ENCODE measurements at regions not wholly inside any gene's neighbourhood (a gene's known extent, or its start where the extent isn't known, plus 50 kb on each side); places are given as distances from the start of the nearest gene placed in this dataset.

DNA sequence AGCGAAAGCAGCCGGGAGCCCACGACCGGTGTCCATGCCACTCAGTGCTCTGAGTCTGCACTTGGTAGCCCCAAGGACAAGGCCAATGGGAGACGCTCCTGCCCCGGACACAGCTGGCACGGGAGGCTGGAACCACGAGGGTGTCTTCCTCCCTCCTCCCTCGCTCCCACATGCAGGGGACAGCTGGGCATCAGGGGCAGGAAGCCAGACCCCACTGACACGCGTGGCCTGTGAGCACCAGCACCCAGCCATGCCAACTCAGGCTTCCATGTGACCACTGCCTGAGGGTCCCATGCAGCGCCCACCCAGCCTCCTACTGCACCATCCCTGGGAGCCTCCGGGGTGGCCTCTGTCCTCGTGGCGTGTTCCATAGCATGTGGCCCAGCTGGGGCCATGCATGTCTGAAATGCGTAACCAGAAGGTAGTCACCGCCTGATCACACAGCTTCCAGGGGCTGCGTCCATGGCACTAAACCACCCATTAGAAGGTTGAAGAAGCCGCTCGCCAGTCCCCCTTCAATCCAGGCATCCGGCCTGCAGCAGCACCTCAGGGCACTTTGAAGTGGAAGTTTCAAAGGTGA is 323.2 kb upstream of the SALL3 start:
- no peak for DNase-seq (ENCODE audit: low read depth)

- DNase-seq (ENCODE audit: low read depth), result no peak
These were observed 321.1 kb upstream of the SALL3 start for GRCh38 chr18:78658531-78658930.

DNA sequence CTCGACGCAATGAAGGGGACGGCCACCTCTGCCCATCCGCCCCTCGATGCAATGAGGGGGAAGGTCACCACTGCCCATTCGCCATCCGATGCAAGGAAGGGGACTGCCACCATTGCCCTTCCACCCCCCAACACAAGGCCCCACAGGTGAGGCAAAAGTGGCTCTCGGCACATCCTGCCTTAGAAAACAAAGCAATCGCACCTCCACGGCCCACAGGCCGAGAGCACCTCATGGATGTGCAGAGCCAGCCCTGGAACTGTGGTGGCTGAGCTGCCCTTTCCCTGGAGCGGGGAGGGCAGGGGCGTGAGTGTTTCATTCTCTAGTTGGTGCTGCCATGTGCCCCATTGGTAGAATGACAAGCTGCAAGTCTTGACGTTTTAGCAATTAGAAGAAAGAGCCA is 320.6 kb upstream of the SALL3 start:
- DNase-seq (ENCODE audit: low read depth), result no peak

- no peak for DNase-seq (ENCODE audit: low read depth)
These were observed 319.9 kb upstream of the SALL3 start for GRCh38 chr18:78659748-78660147.

DNA sequence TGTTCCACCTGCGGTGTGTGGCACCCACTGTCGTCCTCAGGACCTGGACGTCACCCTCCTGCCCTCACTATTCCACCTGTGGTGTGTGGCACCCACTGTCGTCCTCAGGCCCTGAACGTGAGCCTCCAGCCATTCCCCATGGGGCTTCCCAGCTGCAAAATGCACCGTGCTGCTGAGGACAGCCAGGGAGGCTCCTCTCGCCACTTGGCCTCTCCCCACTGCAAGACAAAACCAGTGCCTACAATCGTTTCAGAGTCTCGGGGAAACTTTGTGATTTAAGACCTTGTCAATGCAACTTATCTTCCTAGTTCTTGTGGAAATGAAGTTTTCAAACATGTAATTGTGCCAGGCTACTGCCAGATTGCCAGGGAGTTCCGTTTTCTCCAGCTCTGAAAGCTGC is 319.3 kb upstream of the SALL3 start:
- no peak for DNase-seq (ENCODE audit: low read depth)

DNA sequence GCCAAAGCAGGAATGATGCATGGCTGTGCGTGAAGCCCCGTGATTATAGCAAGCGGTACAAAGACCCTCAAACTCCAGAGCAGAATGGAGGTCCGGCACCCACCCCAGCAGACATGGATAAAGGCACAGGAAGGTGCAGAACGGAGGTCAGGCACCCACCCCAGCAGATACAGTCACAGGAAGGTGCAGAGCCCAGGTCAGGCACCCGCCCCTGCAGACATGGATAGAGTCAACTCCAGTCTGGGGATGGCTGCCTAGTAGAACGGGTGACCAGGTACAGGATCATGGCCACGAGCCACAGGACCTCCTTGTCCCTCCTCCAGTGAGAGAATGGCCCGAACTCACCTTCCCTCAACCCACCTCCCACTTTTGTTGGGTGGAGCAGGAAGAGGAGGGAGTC is 318.3 kb upstream of the SALL3 start:
- no peak for DNase-seq (ENCODE audit: low read depth)

- no peak for DNase-seq (ENCODE audit: low read depth)
These were observed 316.7 kb upstream of the SALL3 start for GRCh38 chr18:78662879-78663278.

GRCh38 chr18:78664048-78664447 is 315.6 kb upstream of the SALL3 start:
- DNase-seq (ENCODE audit: low read depth), result no peak

- no peak for DNase-seq (ENCODE audit: low read depth)
These were observed 314.8 kb upstream of the SALL3 start for GRCh38 chr18:78664848-78665247.

DNA sequence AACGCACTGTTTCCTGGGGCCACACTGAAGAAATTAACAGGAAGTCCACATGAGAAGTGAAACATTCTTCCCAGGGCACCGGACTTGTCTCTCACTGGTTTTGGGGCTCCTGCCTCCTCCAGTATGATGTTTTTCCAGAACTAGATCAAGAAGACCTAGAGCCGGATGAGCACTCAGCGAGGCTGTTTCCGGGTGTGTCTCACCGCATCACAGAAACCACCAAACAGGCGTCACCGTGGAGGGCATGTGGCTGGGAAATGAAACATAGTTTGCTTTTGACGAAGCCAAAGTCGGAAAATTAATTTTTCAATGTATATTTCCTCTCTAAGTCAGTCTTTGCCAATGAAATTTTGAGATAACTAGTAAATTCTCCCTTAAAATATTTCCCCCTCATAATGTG is 314.0 kb upstream of the SALL3 start:
- no peak for DNase-seq (ENCODE audit: low read depth)

GRCh38 chr18:78666666-78667335 is 312.8 kb upstream of the SALL3 start:
- DNase-seq (ENCODE audit: low read depth), result no peak

DNA sequence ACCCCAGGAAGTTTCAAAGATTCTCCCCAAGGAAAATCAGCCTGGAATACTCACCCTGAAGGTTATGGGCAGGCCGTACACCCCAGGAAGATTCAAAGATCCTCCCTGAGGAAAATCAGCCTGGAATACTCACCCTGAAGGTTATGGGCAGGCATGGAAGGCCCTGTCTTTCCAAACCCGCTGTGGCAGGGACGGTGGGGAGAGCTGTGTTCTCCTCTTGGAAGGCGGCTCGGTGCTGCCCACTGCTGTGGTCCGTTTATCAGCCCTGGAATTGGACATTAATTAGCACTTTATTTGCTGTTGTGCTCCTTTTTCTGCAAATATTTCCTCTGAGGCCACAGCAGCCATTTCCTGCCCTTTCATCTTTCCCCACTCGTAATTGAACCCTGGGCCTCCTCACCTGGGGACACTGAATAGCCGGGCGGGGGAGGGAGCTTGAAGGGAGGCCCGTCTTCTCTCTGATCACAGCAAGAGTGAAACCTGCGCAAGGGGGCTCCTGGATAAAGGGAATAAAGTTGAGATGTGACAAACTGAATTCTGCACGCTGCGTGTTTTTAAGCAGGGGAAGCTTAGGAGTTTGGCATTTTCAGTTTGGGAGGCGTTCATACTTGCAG is 308.7 kb upstream of the SALL3 start:
- DNase-seq (ENCODE audit: low read depth), result no peak

DNA sequence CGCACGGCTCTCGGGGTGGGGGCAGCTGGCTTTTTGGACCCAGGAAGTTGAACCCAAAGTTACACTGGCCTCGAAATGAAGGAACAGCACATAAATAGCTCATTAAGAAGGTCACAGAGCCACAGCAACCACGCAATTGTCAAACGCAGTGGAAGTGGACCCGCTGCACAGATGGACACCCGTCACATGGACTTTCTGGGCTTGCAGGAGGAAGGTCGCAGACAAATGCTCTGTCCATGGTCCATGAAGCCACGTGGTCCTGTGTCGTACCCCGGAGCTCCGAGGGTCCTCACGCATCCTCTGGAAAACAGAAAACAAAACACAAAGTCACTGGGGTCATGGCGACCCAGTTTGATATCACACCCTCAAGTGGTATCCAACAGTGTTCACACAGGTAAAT is 308.1 kb upstream of the SALL3 start:
- DNase-seq (ENCODE audit: low read depth), result no peak

DNA sequence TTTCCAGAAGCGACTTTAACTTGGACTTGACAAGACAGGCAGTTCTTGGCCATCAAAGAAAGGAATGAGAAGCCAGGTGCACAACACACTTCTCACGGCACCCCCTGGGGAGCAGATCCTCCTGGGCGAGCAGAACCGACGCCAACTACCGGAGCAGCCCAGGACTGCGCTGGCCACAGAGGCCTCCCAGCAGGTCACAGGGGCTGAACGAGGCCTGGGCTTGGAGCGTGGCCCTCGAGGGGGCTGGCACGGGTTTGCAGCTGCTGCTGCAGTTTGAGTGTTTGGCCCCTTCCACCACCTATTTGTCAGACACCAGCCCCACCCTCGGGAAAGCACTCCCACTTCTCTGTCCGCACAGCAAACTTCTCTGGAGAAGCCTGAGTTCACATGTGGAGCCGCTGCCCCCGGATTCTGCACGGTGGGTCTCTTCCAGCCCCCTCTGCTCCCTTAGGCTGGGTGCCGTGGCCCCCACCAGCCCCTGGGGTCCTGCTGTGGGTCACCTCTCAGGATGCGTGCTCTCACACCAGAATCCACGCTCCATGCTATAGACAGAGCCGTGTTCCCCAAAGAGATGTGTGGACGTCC is 306.7 kb upstream of the SALL3 start:
- DNase-seq (ENCODE audit: low read depth), result no peak

DNA sequence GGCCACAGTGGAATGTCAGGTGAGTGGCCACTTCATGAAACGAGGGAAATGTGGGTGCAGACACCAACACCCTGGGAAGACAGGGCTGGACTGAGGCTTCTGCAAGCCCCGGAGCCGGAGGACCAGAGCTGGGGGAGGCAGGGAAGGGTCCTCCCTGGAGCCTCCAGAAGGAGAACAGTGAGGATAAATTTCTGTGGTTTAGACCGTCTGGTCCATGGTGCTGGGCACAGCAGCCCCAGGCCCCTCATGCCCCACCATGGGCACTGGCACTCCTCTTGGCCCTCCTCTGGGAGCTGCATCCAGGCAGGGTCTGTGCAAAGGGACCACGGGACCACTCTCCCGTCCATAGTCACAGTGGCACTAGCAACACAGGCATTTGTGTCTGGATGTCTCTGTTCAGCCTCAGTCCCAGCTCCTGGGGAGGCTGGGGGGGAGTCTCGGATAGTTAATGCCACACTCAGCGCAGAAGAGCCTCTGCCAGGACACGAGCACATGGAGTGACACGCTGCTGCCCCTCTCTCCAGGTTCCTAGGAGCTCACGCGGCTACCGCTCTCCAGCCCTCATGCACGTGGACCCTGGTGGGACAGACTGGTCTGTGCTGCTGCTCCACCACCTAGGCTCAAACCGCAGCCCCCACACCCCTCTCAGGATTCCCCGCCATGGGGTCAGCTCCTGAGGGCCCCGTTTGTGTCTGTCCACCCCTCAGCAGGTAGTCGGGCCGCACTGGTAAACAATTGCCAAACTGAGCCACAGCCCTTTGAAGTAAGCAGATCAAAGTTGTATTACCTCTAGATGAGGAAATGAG is 305.9 kb upstream of the SALL3 start:
- DNase-seq (ENCODE audit: low read depth), result no peak

DNA sequence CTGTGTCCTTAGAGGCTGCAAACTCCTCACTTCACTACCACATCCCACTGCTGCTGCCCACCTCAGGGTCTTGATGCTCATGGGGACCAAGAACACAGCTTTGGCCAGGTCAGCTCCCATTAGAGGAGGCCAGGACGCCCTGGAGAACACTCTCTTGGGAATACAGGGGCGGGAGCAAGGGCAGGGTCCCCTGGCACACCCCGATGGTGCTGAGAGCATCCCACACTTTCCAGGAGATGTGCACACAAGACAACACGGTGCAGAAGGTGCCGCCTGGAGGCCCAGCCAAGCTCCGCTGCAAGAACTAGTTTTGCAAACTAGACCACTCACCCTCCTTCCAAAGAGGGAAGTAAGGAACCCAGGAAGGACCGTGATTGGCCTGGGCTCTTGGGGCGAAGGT is 304.4 kb upstream of the SALL3 start:
- DNase-seq (ENCODE audit: low read depth), result no peak

GRCh38 chr18:78676622-78677482 is 302.8 kb upstream of the SALL3 start:
- no peak for DNase-seq (ENCODE audit: low read depth)

DNA sequence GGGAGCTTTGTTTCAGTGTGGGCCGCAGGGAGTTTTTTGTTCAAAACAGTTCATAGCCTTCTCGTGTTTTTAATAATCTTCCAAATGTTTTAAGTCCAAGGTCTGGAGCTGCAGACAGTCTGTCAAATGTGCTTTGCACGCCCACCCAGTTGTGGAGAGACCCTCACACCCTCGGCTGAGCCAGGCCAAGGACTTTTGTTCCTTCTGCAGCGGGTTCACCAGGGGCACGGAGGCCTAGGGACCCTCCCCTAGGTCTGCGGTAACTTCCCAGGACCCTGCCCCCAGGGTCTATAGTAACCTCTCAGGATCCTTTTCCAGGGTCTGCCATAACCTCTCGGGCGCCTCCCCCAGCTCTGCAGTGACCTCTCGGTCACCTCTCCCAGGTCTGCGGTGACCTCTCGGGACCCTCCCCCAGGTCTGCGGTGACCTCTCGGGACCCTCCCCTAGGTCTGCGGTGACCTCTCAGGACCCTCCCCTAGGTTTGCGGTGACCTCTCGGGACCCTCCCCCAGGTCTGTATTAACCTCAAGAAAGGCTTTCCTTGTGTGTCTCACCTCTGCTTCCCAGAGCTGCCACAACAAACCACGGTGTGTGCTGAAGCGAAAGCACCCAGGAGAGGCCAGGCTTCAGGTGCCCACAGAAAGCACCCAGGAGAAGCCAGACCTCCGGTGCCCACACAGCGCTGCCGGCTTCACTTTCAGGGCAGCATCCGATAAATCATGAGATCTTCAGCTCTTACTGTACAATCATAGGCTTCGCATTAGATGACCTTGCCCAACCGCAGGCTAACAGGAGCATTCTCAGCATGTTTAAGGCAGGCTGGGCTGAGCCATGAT is 301.9 kb upstream of the SALL3 start:
- DNase-seq (ENCODE audit: low read depth), result no peak

DNA sequence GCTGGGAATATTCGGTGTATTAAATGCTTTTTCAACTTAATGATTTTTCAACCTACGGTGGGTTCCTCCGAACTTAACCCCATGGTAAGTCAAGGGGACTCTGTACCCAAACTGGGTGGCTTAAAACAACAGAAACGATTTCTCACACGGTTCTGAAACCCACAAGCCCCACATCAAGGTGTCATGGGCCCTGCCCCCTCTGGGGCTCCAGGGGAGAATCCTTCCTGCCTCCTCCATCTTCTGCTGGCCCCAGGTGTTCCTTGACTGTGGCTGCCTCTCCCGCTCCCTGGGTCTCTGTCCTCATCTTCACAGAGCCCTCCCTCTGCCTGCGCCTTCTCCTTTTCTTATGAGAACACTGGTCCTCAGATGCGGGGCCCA is 301.3 kb upstream of the SALL3 start:
- no peak for DNase-seq (ENCODE audit: low read depth)

GRCh38 chr18:78679031-78679430 is 300.6 kb upstream of the SALL3 start:
- no peak for DNase-seq (ENCODE audit: low read depth)
